ENCODE measurements at regions not wholly inside any gene's neighbourhood (a gene's known extent, or its start where the extent isn't known, plus 50 kb on each side); places are given as distances from the start of the nearest gene placed in this dataset.

DNA sequence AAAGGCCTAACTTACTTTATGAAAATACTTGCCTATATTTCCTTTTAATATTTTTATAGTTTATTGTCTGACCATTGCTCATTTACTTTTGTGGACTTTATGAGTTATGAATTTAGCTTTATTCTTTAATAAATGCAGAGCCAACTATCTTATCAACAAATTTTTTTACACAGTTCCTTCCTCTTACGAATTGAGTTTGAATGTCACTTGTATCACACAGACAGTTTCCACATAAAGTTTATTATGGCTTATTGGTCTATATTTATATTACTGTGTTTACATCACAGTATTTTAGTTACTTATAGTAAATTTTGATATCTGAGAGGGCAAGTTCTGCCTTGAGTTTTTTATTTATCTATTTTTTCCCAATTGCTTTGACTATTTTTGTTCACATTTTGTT lies 450.6 kb downstream of the C4orf33 start:
- Mint-ChIP-seq H3K27ac (no peak overlapping the region), H3K4me3 (no peak overlapping the region)
- TF ChIP-seq CTCF (IDR thresholded peaks at IDR 0.05), result no peak

GRCh38 chr4:129550281-129550785 lies 454.4 kb downstream of the C4orf33 start:
- DNase-seq, result no peak
- Mint-ChIP-seq H3K4me1 (ENCODE audit: low read depth) (no peaks in the 10 kb centered on the region), H3K27ac (no peak overlapping the region), H3K27me3 (ENCODE audit: insufficient read depth) (no peaks in the 10 kb centered on the region), H3K9me3 (peaks cover 14% of the 10 kb centered on the region), H3K36me3 (ENCODE audit: low read depth) (no peaks in the 10 kb centered on the region), H3K4me3 (no peak overlapping the region)
- TF ChIP-seq CTCF (IDR thresholded peaks at IDR 0.05), result no peak

More for the DNA sequence above, 450.6 kb downstream of the C4orf33 start:
- H3K27me3 Mint-ChIP-seq (ENCODE audit: insufficient read depth), result no peaks in the 10 kb centered on the region
- H3K4me1 Mint-ChIP-seq (ENCODE audit: low read depth), result no peaks in the 10 kb centered on the region
- no peak for DNase-seq
- H3K9me3 Mint-ChIP-seq, result peaks cover 20% of the 10 kb centered on the region
- no peaks in the 10 kb centered on the region for H3K36me3 Mint-ChIP-seq (ENCODE audit: low read depth)

DNA sequence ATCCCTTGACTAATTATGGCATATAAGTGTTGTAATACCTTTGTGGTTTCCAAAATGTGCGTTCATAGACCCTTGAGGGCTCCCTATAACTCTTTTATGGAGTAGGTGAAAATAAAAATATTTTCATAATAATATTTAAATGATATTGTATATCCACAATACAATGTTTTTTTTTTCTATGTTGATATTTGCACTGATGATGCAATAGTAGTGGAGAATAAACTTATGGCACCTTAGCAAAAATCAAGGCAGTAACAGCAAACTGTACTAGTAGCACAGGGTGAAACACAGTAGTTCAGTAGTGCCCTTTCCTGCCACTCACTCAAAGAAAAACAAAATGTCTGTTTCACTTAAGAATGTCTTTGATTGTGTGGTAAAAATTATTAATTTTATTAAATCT lies 465.3 kb downstream of the C4orf33 start:
- DNase-seq, result no peak
- no peaks in the 10 kb centered on the region for H3K36me3 Mint-ChIP-seq (ENCODE audit: low read depth)
- no peak for TF ChIP-seq CTCF (IDR thresholded peaks at IDR 0.05)
- peaks cover 13% of the 10 kb centered on the region for H3K9me3 Mint-ChIP-seq
- no peaks in the 10 kb centered on the region for H3K27me3 Mint-ChIP-seq (ENCODE audit: insufficient read depth)
- no peaks in the 10 kb centered on the region for H3K4me1 Mint-ChIP-seq (ENCODE audit: low read depth)
- no peak overlapping the region for H3K27ac Mint-ChIP-seq
- H3K4me3 Mint-ChIP-seq, result no peak overlapping the region

- Mint-ChIP-seq H3K4me3 (no peak overlapping the region), H3K4me1 (ENCODE audit: low read depth) (no peaks in the 10 kb centered on the region), H3K27me3 (ENCODE audit: insufficient read depth) (no peaks in the 10 kb centered on the region), H3K36me3 (ENCODE audit: low read depth) (no peaks in the 10 kb centered on the region), H3K27ac (no peak overlapping the region), H3K9me3 (peaks cover 13% of the 10 kb centered on the region)
- no peak for TF ChIP-seq CTCF (IDR thresholded peaks at IDR 0.05)
- no peak for DNase-seq
Observed at GRCh38 chr4:129561886-129562671, 466.1 kb downstream of the C4orf33 start.

- H3K4me3 Mint-ChIP-seq, result no peak overlapping the region
- H3K27ac Mint-ChIP-seq, result no peak overlapping the region
- no peaks in the 10 kb centered on the region for H3K36me3 Mint-ChIP-seq (ENCODE audit: low read depth)
- no peak for TF ChIP-seq CTCF (IDR thresholded peaks at IDR 0.05)
- no peaks in the 10 kb centered on the region for H3K27me3 Mint-ChIP-seq (ENCODE audit: insufficient read depth)
- no peaks in the 10 kb centered on the region for H3K4me1 Mint-ChIP-seq (ENCODE audit: low read depth)
- DNase-seq, result no peak
- H3K9me3 Mint-ChIP-seq, result peaks cover 14% of the 10 kb centered on the region
Observed at GRCh38 chr4:129565214-129565613, 469.3 kb downstream of the C4orf33 start.
